HepG2 (cell line): ENCODE measurements at regions not wholly inside any gene's neighbourhood (a gene's known extent, or its start where the extent isn't known, plus 50 kb on each side); places are given as distances from the start of the nearest gene placed in this dataset.
A peak's percentile ranks its signal among the peaks of the same experiment; 100 is the strongest.

Experiments used
- ATAC-seq: fragments of 200-7000 bp; cut with Tn5 transposase; 3 replicates; pipeline ENCODE4 v1.9.1; 2020; ENCODE audit warnings: mild to moderate bottlenecking, moderate library complexity
- BruUV-seq: library from RNA; stranded (reverse); fragments of 400-500 nt; replicated peaks from 2 replicates; lab custom pipeline; 2021; lab: Mats Ljungman, UMichigan
- CTCF ChIA-PET: fragments of 300-600 bp; formaldehyde crosslinking; extraction: SDS; loops from one replicate; lab custom pipeline; 2021; ENCODE audit warnings: low total read pairs, inconsistent platforms, low intra/inter-chr PET ratio; lab: Yijun Ruan, JAX
- POLR2A ChIA-PET: fragments of 350-600 bp; sonication (Branson Sonifier 250); formaldehyde crosslinking; loops from one replicate; lab custom pipeline; 2020; ENCODE audit warnings: antibody characterized with exemption, inconsistent platforms; lab: Yijun Ruan, JAX
- DNase-seq: peaks from one replicate; pipeline ENCODE4 v3.0.0-alpha.2; 2015; ENCODE audit warnings: low spot score
- FAIRE-seq: peaks from 3 replicates; lab custom pipeline; 2011; peaks lifted over from hg19 to GRCh38; lab: Jason Lieb, UNC
- H2AFZ ChIP-seq: one replicate; pipeline ENCODE4 v1.6.1; 2011; ENCODE audit warnings: low read length, inconsistent platforms
- H3K27ac ChIP-seq: fragments of 300-600 bp; 3 replicates; pipeline ENCODE4 v1.8.0; 2011; ENCODE audit warnings: mixed run types, mild to moderate bottlenecking, mixed read lengths, low read length, inconsistent platforms; ENCODE audit not compliant: insufficient read depth; ENCODE audit errors: extremely low read length
- H3K27me3 ChIP-seq, 2 experiments: fragments of 200-600 bp in 1 of 2; 2 replicates in 1 of 2; 3 replicates in 1 of 2; pipeline versions ENCODE4 v1.6.0 to v1.8.0; 2011; ENCODE audit warnings: low read length in 2 of 2, mild to moderate bottlenecking in 2 of 2, moderate library complexity in 2 of 2, inconsistent platforms in 1 of 2; ENCODE audit not compliant: insufficient read depth in 2 of 2, control insufficient read depth in 1 of 2
- H3K36me3 ChIP-seq, 2 experiments: fragments of 200-600 bp in 1 of 2; replicated peaks in 1 of 2; 2 replicates in 1 of 2; 3 replicates in 1 of 2; pipeline versions ENCODE4 v1.5.1 to v1.8.0; 2011; ENCODE audit warnings: low read length in 2 of 2, inconsistent platforms in 1 of 2; ENCODE audit not compliant: insufficient read depth in 2 of 2, control insufficient read depth in 1 of 2
- H3K4me1 ChIP-seq: 2 replicates; pipeline ENCODE4 v1.5.1; 2012; ENCODE audit warnings: low read length, inconsistent platforms; ENCODE audit not compliant: insufficient read depth
- H3K4me2 ChIP-seq: 2 replicates; pipeline ENCODE4 v1.6.0; 2011; ENCODE audit warnings: low read depth, low read length, inconsistent platforms
- H3K4me3 ChIP-seq, 3 experiments: fragments of 200-600 bp in 1 of 3; sonication (generic), shearing (Covaris generic) in 1 of 3; replicated peaks in 1 of 3; 2 replicates each; pipeline ENCODE4 v1.5.1; 2011 to 2016; ENCODE audit warnings: low read length in 3 of 3, inconsistent platforms in 2 of 3, low read depth in 2 of 3, mild to moderate bottlenecking in 2 of 3, control low read depth in 1 of 3, mixed read lengths in 1 of 3; ENCODE audit not compliant: insufficient read depth in 1 of 3
- H3K79me2 ChIP-seq: one replicate; pipeline ENCODE4 v1.6.1; 2011; ENCODE audit warnings: low read length, inconsistent platforms; ENCODE audit not compliant: insufficient read depth
- H3K9ac ChIP-seq: 2 replicates; pipeline ENCODE4 v1.6.0; 2011; ENCODE audit warnings: mild to moderate bottlenecking, low read depth, low read length, inconsistent platforms; ENCODE audit not compliant: insufficient read depth
- H3K9me3 ChIP-seq: 2 replicates; pipeline ENCODE4 v1.5.1; 2012; ENCODE audit warnings: mild to moderate bottlenecking, low read length
- H4K20me1 ChIP-seq: 2 replicates; pipeline ENCODE4 v1.6.0; 2011; ENCODE audit warnings: inconsistent platforms, mild to moderate bottlenecking, low read length, moderate library complexity; ENCODE audit not compliant: insufficient read depth
- NCOA5 ChIP-seq: sonication (generic); formaldehyde crosslinking; IDR thresholded peaks from 2 replicates; pipeline ENCODE4 v1.4.0; 2020; ENCODE audit warnings: missing genetic modification reagents
- ZNF280B ChIP-seq: sonication (generic); formaldehyde crosslinking; IDR thresholded peaks from 2 replicates; pipeline ENCODE4 v1.5.0; 2020; ENCODE audit warnings: missing genetic modification reagents, mild to moderate bottlenecking, borderline replicate concordance
- ZNF777 ChIP-seq: sonication (generic); formaldehyde crosslinking; IDR thresholded peaks from 2 replicates; pipeline ENCODE4 v1.4.0; 2020; ENCODE audit warnings: missing genetic modification reagents
- WGBS: methylation state at CpG from one replicate; pipeline ENCODE4 v1.1.6; 2017; ENCODE audit warnings: low lambda C conversion rate; 5-methylcytosine and 5-hydroxymethylcytosine counted together
- in situ Hi-C: cut with HindIII; loops from 2 replicates; pipeline ENCODE4 v1.10.0; 2017; ENCODE audit warnings: low pct_unique_long_range_greater_than_20kb; ENCODE audit not compliant: extremely low pct_ligation_motif_present
- intact Hi-C: fragments of 100-400 bp; cut with micrococcal nuclease; formaldehyde crosslinking; loops from one replicate; pipeline ENCODE4 v1.10.0; 2022; ENCODE audit not compliant: unreplicated experiment
- TF ChIP-seq, protein P1 (sequence below), 2 experiments: fragments of 450-650 bp in 1 of 2; sonication (generic) in 1 of 2; formaldehyde crosslinking in 1 of 2; IDR thresholded peaks; 2 replicates each; pipeline versions ENCODE4 v1.6.1 to v1.8.0; 2016 to 2022; ENCODE audit warnings: antibody characterized with exemption in 1 of 2, mild to moderate bottlenecking in 1 of 2, missing genetic modification reagents in 1 of 2

DNA sequence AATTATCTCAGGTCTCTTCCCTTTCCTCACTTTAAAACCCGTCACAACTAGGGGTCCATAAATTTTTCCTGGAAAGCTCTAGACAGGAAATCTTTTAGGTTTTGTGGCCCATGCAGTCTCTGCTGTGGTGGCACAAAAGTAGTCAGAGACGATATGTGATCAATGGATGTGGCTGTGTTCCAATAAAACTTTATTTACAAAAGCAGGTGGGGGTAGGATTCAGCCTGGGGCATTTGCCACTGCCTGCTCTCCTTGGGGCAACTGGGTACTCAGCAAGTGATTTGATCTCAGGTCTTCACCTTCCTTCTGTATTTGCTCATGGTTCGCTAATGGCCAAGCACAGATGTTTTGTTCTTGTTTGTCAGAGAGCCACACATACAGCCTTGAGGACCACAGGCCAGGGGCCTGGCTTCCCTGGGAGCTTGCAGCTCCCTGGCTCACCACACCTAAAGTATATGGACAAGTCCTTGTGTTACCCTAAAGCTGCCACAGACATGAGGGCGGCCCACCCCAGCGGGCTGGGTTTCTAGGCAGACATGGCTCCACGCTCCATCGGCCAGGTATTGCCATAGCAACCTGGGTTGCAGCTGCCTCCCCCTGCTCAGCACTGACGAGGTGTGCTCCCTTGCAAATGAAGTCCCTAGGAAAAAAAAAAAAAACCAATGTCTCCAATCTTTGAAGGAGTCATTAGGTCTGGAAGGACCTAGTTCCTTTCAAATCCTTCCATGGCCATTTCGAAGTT, 89.7 kb upstream of the YWHAQ start:
- Histone ChIP-seq H3K4me3 (no peak overlapping the region), H3K4me2 (no peak overlapping the region), H3K36me3 (no peaks in the 10 kb centered on the region), H3K9ac (no peak overlapping the region), H3K4me1 (peaks cover 7% of the 10 kb centered on the region; the same call in 1 of the 2 replicates), H3K79me2 (no peaks in the 10 kb centered on the region), H3K27ac (no peak overlapping the region), H3K27me3 (peaks cover 3 to 30% of the 10 kb centered on the region in 2 experiments; a peak in 4 of 5 replicates), H3K9me3 (no peaks in the 10 kb centered on the region), H2AFZ (no peak overlapping the region), H4K20me1 (no peaks in the 10 kb centered on the region)
- 54% methylated on average over 9 of the region's 9 CpGs for WGBS
- ChIA-PET POLR2A (interaction anchor here (0.7 kb wide), 1 partner anchor 164 kb away, joined by 3 read pairs; no protein-coding TSS in a partner anchor), CTCF (no interaction called here)
- FAIRE-seq (no peak), ATAC-seq (no peak), DNase-seq (no peak)
- TF ChIP-seq ZNF280B (CRISPR knock-in tag) (no peak), NCOA5 (CRISPR knock-in tag) (no peak), ZNF777 (CRISPR knock-in tag) (no peak)
- TF ChIP-seq, protein P1, sequence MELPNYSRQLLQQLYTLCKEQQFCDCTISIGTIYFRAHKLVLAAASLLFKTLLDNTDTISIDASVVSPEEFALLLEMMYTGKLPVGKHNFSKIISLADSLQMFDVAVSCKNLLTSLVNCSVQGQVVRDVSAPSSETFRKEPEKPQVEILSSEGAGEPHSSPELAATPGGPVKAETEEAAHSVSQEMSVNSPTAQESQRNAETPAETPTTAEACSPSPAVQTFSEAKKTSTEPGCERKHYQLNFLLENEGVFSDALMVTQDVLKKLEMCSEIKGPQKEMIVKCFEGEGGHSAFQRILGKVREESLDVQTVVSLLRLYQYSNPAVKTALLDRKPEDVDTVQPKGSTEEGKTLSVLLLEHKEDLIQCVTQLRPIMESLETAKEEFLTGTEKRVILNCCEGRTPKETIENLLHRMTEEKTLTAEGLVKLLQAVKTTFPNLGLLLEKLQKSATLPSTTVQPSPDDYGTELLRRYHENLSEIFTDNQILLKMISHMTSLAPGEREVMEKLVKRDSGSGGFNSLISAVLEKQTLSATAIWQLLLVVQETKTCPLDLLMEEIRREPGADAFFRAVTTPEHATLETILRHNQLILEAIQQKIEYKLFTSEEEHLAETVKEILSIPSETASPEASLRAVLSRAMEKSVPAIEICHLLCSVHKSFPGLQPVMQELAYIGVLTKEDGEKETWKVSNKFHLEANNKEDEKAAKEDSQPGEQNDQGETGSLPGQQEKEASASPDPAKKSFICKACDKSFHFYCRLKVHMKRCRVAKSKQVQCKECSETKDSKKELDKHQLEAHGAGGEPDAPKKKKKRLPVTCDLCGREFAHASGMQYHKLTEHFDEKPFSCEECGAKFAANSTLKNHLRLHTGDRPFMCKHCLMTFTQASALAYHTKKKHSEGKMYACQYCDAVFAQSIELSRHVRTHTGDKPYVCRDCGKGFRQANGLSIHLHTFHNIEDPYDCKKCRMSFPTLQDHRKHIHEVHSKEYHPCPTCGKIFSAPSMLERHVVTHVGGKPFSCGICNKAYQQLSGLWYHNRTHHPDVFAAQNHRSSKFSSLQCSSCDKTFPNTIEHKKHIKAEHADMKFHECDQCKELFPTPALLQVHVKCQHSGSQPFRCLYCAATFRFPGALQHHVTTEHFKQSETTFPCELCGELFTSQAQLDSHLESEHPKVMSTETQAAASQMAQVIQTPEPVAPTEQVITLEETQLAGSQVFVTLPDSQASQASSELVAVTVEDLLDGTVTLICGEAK (IDR thresholded peaks at IDR 0.05): no peak
- TF ChIP-seq, protein P1 (CRISPR knock-in tag; IDR thresholded peaks at IDR 0.05): peak; percentile 97
- in situ Hi-C loops (no loop called here), intact Hi-C loops (no loop called here)
- no TSS peak for BruUV-seq
